Ectodermal cell (in vitro differentiated cells): ENCODE measurements at regions not wholly inside any gene's neighbourhood (a gene's known extent, or its start where the extent isn't known, plus 50 kb on each side); places are given as distances from the start of the nearest gene placed in this dataset.
"Not testable (repeated sequence)": the region's sequence is repeated elsewhere in the genome, so short reads cannot be mapped to it uniquely, and the experiment has no call there.

Experiments used
- H3K27ac ChIP-seq: 2 replicates; pipeline ENCODE4 v1.7.0; 2013; ENCODE audit warnings: mild to moderate bottlenecking, low read depth, low read length; ENCODE audit not compliant: insufficient read depth, poor library complexity, severe bottlenecking
- H3K27me3 ChIP-seq: 2 replicates; pipeline ENCODE4 v1.7.0; 2013; ENCODE audit warnings: mild to moderate bottlenecking, low read length; ENCODE audit not compliant: insufficient read depth, control insufficient read depth, poor library complexity, severe bottlenecking
- H3K36me3 ChIP-seq: one replicate; pipeline ENCODE4 v1.7.0; 2013; ENCODE audit warnings: low read length; ENCODE audit not compliant: control insufficient read depth, insufficient read depth
- H3K4me1 ChIP-seq: one replicate; pipeline ENCODE4 v1.7.0; 2013; ENCODE audit warnings: low read length; ENCODE audit not compliant: control insufficient read depth, insufficient read depth
- H3K4me3 ChIP-seq: 2 replicates; pipeline ENCODE4 v1.7.0; 2013; ENCODE audit warnings: low read depth, low read length, control low read depth; ENCODE audit not compliant: insufficient read depth
- H3K9me3 ChIP-seq: 2 replicates; pipeline ENCODE4 v1.7.0; 2013; ENCODE audit warnings: mild to moderate bottlenecking, low read length, moderate library complexity; ENCODE audit not compliant: control insufficient read depth
- WGBS, 2 experiments: methylation state at CpG; one replicate each; pipeline ENCODE4 v1.1.7; 2013; ENCODE audit warnings: missing lambda C conversion rate in 2 of 2; 5-methylcytosine and 5-hydroxymethylcytosine counted together

GRCh38 chr1:148341729-148342128 lies 141.4 kb downstream of the PPIAL4G start:
- 75 to 96% methylated on average over 1 of the region's 1 CpG for WGBS, 2 experiments
- not testable (repeated sequence) for H3K4me3 ChIP-seq, H3K27ac ChIP-seq

GRCh38 chr1:148336121-148336918 lies 146.8 kb downstream of the PPIAL4G start:
- not testable (repeated sequence) for H3K27ac ChIP-seq, H3K9me3 ChIP-seq, H3K27me3 ChIP-seq, H3K4me3 ChIP-seq, H3K36me3 ChIP-seq, H3K4me1 ChIP-seq
- WGBS, 2 experiments, result 89 to 95% methylated on average over 5 of the region's 5 CpGs

More at GRCh38 chr1:148341729-148342128, 141.4 kb downstream of the PPIAL4G start:
- not testable (repeated sequence) for H3K4me1 ChIP-seq, H3K9me3 ChIP-seq, H3K27me3 ChIP-seq, H3K36me3 ChIP-seq

- no peaks in the 10 kb centered on the region for H3K4me1 ChIP-seq
Measured at GRCh38 chr1:148334339-148335130, 148.6 kb downstream of the PPIAL4G start.

GRCh38 chr1:148333875-148334338 lies 149.2 kb downstream of the PPIAL4G start:
- H3K27me3 ChIP-seq, result no peaks in the 10 kb centered on the region
- no peaks in the 10 kb centered on the region for H3K4me1 ChIP-seq
- WGBS, 2 experiments, result 16 to 20% methylated on average over 18 of the region's 18 CpGs
- no peaks in the 10 kb centered on the region for H3K9me3 ChIP-seq
- peak overlapping the region; percentile 100 for H3K27ac ChIP-seq
- H3K4me3 ChIP-seq, result peak overlapping the region; percentile 68
- no peaks in the 10 kb centered on the region for H3K36me3 ChIP-seq

More at GRCh38 chr1:148334339-148335130, 148.6 kb downstream of the PPIAL4G start:
- Histone ChIP-seq H3K9me3 (no peaks in the 10 kb centered on the region), H3K4me3 (peak overlapping the region; percentile 68), H3K27me3 (no peaks in the 10 kb centered on the region), H3K27ac (peak overlapping the region; percentile 100), H3K36me3 (no peaks in the 10 kb centered on the region)
- 0% methylated on average over 33 of the region's 33 CpGs for WGBS, 2 experiments

- WGBS, 2 experiments, result 94 to 97% methylated on average over 26 of the region's 26 CpGs
- Histone ChIP-seq H3K27ac (no peak overlapping the region), H3K36me3 (no peaks in the 10 kb centered on the region), H3K9me3 (no peaks in the 10 kb centered on the region), H3K27me3 (no peaks in the 10 kb centered on the region), H3K4me1 (no peaks in the 10 kb centered on the region), H3K4me3 (no peak overlapping the region)
Measured at GRCh38 chr1:148328884-148329283, 154.2 kb downstream of the PPIAL4G start.

GRCh38 chr1:148325031-148325430 lies 158.1 kb downstream of the PPIAL4G start:
- H3K4me1 ChIP-seq, H3K27ac ChIP-seq, H3K4me3 ChIP-seq, H3K27me3 ChIP-seq, H3K36me3 ChIP-seq, H3K9me3 ChIP-seq: not testable (repeated sequence)
- 90 to 94% methylated on average over 15 of the region's 17 CpGs for WGBS, 2 experiments

GRCh38 chr1:148324465-148324864 lies 158.6 kb downstream of the PPIAL4G start:
- not testable (repeated sequence) for H3K27me3 ChIP-seq, H3K27ac ChIP-seq, H3K4me1 ChIP-seq, H3K9me3 ChIP-seq, H3K36me3 ChIP-seq, H3K4me3 ChIP-seq
- 95% methylated on average over 4 to 5 of the region's 5 CpGs for WGBS, 2 experiments

GRCh38 chr1:148320079-148320478 lies 163.0 kb downstream of the PPIAL4G start:
- not testable (repeated sequence) for H3K4me3 ChIP-seq, H3K36me3 ChIP-seq, H3K9me3 ChIP-seq, H3K27ac ChIP-seq, H3K4me1 ChIP-seq
- peaks cover 43% of the 10 kb centered on the region for H3K27me3 ChIP-seq
- 93% methylated on average over 2 of the region's 2 CpGs for WGBS, 2 experiments

- H3K36me3 ChIP-seq, result no peaks in the 10 kb centered on the region
- H3K9me3 ChIP-seq, result no peaks in the 10 kb centered on the region
- H3K4me1 ChIP-seq, result peaks cover 3% of the 10 kb centered on the region
- no peak overlapping the region for H3K27ac ChIP-seq
- 50 to 51% methylated on average over 6 of the region's 6 CpGs for WGBS, 2 experiments
- H3K4me3 ChIP-seq, result peak overlapping the region; percentile 40
- peaks cover 55% of the 10 kb centered on the region for H3K27me3 ChIP-seq
Measured at GRCh38 chr1:148318904-148319242, 164.2 kb downstream of the PPIAL4G start.

GRCh38 chr1:148318123-148318903 lies 164.8 kb downstream of the PPIAL4G start:
- H3K9me3 ChIP-seq, result no peaks in the 10 kb centered on the region
- H3K4me3 ChIP-seq, result peak overlapping the region; percentile 40
- no peak overlapping the region for H3K27ac ChIP-seq
- H3K27me3 ChIP-seq, result peaks cover 61% of the 10 kb centered on the region
- no peaks in the 10 kb centered on the region for H3K36me3 ChIP-seq
- peaks cover 3% of the 10 kb centered on the region for H3K4me1 ChIP-seq
- WGBS, 2 experiments, result 6 to 7% methylated on average over 39 of the region's 39 CpGs
